T-helper 1 cell (primary cell): ENCODE measurements at regions not wholly inside any gene's neighbourhood (a gene's known extent, or its start where the extent isn't known, plus 50 kb on each side); places are given as distances from the start of the nearest gene placed in this dataset.

Source experiments
- DNase-seq, 5 donors: peaks; one replicate each; pipeline ENCODE4 v3.0.0-alpha.2; 2012 to 2020

DNA sequence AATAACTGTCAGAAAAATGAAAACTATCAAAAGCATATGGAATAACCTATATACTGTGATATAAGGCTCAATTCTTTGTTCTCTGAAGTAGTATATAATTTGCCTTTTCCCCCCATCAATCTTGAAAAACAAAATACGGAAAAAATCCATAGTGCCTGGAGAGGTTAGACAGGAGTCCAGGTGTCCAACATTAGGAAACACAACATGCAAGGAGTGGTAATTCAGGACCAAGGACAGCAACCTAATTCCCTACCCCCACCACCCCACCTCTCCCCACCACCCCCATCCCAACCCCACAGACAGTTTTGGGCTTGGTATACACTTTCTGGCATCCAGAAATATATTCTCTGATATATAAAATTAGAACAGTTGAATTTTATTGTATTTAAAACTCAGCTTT, 55.1 kb upstream of the SLC25A26 start:
- no peak for DNase-seq

DNA sequence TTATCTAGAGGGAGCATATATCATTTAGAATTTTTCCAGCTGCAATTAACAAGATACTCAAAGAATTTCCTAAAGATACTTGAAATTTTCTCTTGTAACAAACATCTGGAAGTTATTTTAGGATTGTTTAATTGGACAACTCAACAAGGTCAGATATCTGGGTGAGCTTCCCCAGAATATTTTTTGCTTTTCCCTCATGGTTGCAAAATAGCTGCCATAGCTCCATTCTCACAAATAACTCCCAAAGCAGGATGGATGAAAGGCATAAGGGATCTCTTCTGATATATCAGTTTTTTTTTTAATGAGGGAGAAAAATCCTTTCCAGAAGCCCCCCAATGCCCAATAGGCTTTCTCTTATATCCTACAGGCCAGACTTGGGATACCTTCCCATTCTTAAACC, 56.6 kb upstream of the SLC25A26 start:
- DNase-seq: no peak

DNA sequence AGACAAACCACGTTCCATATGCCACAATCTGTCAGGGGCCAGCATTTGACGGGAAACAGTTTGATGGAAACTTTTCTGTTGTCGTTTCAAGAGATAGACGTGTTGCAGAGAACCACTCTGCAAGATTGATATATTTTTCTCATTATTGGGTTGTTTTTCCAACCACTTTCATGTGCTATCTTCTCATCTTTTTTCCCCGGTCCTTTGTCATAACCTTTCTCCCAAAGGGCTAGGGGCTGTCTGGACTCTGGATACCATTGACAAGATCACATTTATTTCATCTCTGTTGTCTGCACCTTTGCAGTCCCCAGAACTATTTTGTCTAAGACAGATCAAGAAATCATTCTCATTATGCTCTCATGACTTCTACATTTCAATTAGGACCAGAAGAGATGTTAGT, 57.6 kb upstream of the SLC25A26 start:
- DNase-seq: no peak

DNA sequence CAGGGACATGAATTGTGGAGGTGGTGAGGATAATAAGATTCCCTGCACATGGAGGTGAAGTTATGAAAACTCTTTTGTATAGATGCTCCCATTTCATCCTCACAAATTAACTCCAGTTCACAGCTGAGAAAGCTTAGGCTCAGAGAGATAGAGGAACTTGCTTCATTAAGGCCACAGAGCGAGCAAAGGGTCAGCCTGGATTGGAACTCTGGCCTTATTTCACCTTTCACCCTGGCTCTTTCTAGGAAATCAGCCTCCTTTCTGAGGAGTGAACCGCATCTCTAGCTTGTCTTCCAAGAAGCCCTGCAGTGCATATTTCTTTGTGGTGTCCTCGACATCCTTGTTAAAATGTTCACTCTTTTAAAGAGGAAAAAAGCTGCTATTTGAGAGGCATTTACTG, 58.0 kb upstream of the SLC25A26 start:
- no peak for DNase-seq

DNA sequence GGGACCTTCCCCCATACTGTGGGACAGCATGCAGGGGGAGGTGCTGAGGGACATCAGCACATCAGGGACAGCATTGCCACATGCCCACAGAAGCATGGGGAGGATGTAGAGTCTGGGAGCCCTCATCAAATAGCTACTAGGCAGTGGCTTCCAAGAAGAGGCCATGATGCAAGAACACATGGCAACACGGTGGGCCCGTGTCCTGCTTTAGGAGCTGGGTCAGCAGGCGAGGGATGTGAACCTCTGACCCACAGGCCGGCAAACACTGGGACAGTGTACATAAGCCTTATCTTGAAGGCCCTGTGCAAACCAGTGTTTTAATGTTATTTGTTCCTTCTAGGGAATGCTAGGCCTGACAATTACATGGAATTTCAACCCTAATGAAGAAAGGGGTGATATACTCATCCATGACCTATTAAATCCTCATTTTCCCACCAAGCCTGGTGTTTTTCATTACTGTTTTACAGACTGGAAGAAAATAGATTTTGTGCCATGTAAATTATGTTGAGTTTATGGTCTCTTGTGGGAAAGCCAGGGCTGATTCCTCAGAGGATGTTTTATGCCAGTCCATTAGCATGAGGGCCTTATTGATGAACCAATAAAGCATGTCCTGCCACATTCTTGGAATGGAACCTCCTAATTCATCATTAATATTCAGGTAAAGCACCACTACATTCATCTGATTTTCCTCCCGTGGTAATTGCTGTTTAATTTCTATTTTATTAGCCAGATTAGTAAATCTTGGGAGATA, 61.7 kb upstream of the SLC25A26 start:
- DNase-seq: no peak

DNA sequence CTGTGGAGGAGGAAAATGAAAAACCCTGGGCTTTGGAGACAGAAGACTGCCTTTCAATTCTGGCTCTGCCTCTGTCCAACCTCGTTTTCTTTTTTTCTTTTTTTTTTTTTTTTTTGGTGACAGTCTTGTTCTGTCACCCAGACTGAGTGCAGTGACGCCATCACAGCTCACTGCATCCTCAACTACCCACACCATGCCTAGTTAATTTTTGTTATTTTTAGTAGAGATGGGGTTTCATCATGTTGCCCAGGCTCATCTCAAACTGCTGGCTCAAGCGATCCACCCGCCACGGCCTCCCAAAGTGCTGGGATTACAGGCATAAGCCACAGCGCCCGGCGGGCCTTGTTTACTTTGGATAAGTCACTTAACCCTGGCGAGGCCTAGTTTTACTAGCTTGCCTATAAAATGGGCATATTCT, 66.3 kb upstream of the SLC25A26 start:
- DNase-seq: no peak

DNA sequence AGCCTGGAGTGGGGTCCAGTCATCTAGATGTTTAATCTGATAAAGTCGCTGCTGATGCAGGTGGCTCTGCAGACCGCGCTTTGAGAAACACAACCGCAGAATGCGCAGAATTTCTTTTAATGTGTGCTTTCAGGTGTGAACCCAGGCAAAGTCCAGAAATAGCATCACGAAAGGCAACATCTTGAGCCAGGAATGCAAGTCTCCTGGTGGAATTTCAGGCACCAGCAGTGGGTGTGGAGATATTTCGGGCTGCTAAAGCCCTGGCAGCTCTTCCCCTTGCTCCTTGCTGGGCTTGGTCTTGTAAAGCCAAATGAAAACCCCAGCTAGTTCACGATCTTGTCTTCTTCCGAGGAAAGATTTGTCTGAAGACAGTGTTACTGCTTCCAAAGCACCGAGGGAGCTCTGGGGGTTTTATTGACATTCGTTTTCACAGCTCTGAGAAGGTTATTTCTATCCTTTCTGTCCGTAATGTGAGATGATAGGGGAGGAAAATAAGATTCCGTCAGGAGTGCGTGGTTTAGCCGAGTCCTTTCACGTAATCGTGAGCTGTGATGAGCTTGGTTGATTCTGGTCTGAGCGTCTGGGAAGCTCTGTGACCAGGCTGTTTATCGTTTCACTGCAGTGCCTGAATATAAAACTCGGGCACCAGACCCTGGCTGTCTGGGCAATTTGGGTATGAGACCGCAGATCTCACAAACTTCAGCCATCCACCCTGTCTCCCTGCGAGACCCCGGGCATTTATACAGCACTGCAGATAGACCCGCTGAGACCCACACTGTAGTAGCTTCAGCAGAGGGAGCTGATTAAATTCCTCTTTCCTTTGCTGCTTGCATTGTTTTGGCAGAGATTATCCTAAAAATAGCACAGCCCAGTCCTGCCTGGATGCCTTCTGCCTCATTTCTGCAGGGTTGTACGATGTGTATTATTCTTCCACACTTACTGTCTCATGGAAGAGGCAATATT, 67.0 kb upstream of the SLC25A26 start:
- DNase-seq: no peak

DNA sequence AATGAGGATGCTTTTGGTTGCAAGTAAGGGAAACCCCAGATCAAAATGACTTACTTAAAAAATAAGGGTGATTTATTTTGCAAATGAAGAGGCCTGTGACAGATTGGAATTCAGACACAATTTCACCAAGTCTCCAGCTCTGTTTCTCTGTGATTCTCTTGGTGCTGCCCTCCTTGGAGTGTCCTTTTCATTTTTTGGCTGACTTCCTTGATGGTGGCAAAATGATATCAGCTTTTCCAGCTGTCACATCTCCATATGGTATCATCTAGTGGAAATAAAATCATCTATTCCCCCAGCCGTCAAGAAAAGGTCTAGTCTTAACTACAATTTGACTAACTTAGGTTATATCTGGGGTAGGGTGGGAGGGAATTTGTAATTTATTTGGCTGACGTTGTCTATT, 68.5 kb upstream of the SLC25A26 start:
- DNase-seq: no peak

DNA sequence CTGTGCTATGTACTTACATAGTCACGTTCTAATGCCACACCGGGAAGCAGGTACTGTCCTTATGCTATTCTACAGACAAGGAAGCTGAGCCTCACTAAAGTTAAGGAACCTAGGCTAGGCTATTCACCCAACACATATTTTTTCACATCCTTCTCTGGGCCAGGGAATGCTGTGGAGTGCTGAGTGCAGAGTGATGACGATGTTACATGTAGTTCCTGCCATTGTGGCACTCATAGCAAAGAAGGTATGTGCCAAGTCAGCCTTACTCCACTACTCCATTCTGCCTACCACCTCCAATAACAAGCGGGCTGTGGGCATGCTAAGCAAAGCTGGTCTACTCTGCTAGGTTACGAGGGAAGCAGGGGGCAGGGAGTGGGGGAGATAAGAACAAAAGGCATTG, 69.8 kb upstream of the SLC25A26 start:
- no peak for DNase-seq

DNA sequence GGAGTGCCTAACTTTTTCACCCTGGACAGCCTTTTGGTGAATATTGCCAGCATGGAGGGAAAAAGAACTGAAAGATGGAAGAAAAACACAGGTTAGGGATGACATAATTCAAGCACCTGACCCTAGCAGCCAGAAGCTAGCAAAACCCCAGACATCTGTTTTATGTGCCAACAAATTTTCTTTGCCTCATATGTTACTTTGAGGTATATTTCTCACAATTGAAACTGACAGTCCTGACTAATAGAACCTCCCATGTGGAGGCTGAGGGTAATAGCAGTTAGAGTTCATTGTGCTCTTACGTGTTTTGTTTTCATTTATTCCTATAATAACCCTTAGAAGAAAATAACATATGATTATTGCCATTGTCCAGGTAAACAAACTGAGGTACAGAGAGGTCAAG, 71.5 kb upstream of the SLC25A26 start:
- DNase-seq: no peak

DNA sequence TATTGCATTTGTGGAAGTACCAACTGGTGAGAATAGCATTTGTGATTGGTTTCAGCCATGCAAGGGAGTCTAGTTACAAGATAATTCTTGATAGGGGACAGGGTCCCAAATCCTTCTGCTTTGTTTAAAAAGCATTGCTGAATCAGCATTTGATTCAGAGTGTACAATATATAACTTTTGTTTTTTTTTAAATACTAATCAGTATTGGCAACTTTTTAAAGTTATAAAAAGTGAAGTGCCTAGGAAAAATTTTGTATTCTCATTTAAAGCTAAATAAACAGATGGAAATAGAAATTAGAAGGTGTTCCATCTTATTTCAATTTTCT, 75.4 kb upstream of the SLC25A26 start:
- no peak for DNase-seq

DNA sequence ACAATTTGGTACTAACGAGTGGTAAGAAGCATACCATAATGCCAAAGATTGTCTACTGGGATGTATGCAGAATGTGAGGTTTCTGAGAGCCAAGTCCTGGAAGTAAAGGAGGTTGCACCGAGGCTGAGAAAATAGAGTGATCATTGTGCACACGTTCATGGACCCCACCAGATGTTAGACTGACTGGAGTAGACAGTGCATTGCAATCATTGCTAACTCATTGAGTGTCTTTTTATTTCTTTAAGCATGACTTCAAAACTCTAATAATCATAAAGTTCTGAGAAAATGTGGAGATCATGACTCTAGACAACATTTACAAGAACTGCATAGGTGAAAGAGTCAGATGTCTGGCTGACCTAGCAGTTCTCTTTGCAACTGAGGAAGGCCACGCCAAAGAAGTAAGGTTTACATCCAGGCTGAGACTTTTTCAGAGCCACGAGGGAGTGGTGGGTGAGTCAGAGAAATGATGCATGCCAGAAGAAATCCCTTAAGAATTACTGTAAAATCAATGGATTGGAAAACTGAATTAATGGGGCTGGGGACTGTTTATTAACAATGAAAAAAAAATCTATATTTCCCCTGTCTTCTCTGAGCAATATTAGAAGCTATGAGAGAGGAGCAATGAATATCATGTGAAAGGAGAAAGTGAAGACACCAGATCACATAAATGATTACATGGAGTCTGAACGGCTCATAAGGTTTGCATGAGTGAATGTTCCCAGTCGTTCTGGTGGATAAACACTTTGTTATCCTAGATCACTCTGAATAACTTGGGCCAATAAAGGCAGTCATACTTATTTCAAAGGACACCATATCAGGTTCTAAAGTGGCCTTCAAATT, 76.0 kb upstream of the SLC25A26 start:
- DNase-seq: no peak

DNA sequence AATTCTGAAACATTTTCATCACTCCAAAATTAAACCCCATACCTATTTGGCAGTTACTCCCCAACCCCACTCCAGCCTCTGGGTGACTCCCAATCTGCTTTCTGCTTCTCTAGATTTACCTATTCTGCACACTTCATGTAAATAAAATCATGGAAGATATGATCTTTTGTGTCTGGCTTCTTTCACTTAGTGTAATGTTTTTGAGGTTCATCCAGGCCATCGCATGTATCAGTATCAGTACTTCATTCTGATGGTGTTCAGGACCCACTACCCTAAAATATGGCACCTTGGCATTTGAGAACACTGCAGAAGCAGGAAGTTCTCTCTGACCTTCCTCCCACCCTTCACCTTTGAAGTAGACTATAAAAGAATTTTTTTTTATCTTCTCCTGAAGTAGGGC, 78.7 kb upstream of the SLC25A26 start:
- no peak for DNase-seq

DNA sequence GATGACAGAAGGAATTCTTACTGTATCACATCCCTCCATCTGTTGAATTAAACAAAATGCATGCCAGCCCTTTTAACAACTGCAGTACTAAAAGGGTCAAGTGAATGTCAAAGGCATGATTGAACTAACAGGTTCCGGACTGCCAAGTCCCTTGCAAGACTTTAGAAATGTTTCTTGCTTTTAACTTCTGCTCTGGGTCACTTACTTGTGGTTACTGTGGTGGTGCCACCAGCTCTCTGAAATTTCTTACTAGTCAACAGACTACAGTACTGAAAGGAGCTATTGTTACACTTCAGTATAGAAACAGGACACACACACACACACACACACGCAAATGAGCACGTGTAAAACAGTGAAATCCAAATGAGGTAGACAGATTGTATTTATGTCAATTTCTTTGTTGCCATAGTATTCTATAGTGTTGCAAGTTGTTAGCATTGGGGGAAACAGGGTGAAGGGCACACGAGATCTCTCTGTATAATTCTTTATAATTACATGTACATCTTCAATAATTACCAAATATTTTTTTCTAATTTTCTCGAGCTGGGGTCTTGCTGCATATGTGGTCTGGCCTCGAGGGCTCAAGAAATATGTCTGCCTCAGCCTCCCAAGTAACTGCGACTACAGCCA, 79.9 kb upstream of the SLC25A26 start:
- no peak for DNase-seq

DNA sequence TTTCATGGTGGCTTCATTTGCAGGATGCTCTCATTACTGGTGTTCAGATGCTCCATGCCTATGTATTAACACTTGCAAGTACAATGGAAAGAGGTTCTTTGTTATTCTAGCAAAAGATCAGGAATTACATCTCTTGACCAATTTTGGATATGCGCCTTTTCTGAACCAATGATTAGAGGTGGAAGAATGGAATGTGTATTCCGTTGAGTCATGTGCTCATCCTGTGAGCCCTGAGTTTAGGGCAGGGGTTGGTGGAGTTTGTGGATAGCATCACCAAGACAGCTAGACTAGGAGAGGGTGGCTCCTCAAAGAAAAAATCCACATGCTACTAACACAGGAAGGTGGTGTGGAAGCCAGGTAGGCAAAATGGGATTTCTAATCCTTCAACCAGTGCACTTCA, 80.7 kb upstream of the SLC25A26 start:
- DNase-seq: no peak

DNA sequence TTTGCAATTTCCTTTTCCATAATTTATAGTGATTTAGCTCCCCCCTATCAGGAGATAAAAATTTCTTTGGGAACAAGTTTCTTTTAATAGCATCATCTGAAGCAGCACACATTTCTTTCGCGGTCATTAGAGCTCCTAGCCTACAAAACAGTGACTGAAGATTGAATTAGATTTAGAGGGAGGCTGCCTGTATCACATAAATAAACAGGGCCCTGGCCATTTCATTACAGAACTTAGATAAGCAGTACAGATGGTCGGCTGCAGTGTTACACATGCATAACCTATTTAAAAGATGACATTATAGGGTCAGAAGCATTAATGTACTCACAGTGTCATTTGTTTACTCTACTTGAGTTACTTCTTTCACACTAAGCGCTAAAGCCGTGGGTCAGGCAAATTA, 81.4 kb upstream of the SLC25A26 start:
- no peak for DNase-seq

DNA sequence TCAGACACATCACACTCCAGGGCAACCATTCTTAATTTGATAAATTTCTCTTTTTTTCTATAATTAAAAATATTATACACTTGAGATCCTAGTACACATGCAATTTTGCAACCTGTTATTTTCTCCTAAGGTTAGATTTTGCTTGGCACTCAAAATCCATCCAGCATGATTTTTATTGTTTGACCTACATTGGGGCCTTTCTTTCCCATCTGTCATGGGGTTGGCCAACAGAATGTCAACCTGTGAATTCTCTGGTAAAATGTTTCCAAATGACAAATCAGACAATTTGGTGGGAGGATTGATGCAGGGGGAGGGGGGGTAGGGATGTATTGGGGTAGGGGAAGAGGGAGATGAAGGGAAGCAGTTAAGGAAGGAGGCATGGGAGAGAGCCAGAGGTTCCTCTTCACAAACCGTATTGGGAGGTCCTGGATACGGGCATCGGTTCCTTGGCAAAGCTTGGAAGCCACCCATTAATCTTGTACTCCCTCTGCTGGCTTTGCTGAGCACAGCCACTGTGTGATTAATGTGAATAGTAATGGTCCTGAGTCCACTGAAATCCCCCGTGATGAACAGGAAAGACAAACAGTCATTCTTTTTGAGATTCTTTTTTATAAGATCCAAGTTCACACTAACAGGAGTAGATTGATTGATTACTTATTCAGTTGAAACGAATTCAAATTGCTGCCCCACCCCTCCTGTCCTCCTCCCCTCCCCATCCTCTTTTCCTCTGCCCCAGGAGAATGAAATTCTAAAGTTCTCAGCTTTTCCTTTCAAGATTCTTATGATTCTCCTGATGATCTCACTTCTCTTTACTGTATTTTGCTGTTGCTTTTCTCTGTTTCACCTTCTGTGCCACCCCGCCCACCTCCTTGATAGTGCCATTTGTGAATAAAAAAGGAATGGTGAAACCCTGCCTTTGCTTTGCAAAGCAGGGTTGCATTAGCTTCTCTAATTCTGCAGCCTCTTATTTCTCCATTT, 82.2 kb upstream of the SLC25A26 start:
- DNase-seq: no peak

DNA sequence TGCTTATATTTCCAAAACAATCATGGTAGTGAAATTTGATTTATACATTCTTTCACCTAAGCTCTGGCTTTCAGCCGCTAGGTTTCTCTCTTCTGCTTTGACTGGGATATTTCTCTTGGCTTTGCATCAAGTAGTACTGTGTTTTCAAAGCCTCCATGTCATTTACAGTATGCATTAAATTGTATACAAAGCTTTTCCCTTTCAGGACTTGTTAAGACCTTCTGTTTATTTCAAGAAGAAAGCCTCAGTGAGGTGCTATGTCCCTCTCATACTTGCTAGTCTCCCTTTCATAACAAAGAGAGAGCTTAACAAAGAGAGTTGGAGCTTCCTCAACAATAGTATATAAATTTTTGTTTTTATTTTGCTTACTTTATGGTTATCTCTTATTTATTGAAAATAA, 84.2 kb upstream of the SLC25A26 start:
- DNase-seq: no peak

DNA sequence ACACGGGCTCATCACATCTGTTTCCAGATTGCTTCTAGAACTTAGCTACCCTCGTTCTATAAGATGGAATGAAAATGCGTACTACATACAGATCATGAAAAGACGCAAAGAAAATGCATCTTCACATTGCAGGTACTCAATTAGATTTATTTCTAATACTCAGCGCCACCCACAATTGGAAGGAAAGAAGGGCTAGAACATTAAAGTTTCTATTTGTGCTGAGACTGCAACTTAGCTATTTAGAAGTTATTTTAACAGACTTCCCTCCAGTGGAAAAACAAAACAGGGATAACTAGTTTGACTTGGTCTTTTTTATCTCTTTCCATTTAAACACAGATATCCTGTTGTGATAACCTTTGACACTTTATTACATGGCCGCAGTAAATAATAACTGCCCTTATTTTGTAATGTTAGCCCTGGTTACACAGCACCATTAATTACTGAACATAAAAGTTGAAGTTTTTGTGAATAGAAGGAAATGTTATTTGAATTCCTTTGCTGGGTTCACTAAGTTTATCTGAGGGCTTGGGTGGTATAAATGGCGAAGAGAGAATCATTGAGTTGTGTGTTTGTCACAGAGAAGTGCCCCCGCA, 86.9 kb upstream of the SLC25A26 start:
- no peak for DNase-seq

DNA sequence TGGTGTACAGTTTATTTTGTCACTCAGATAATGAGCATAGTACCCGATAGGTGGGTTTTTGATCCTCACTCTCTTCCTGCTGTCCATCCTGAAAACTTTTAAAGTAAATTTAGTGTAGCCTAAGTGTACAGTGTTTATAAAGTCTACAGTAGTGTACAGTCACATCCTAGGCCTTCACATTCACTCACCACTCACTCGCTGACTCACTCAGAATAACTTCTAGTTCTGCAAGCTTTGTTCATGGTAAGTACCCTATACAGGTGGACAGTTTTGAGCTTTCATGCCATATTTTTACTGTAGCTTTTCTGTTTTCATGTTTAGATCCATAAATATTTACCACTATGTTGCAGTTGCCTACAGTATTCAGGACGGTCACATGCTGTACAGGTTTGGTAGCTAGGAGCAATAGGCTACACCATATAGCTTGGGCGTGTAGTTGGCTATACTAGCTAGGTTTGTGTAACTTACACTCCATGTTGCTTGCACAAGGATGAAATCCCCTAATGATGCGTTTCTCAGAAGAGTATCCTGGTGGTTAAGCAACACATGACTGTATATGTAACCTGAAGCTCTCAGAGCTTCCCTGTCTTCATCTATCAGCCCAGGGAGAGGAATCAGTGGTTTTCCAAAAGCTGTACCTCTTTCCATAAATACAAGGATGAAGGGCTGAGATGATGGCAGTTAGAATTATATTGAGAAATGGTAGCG, 87.6 kb upstream of the SLC25A26 start:
- DNase-seq: no peak

DNA sequence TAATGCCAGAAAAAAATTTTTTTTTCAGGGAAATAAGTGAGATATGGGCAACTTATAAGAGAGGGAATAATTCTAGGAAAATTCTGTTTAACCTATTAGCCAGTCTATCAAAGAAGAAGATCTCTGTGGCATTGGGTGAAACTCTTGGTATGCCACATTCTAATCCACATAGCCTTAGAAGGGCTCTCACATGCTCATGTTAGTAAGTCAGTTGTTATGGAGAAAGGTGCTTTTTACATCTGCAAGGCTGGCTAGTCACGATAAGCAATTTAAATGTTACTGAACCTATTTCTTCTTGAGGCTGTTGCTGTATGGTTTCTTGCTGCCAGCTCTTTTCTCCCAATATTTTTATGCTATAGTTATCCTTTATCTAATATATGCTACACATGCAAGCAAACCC, 89.9 kb upstream of the MAGI1 start:
- DNase-seq: no peak
